ENCODE measurements at regions not wholly inside any gene's neighbourhood (a gene's known extent, or its start where the extent isn't known, plus 50 kb on each side); places are given as distances from the start of the nearest gene placed in this dataset.

DNA sequence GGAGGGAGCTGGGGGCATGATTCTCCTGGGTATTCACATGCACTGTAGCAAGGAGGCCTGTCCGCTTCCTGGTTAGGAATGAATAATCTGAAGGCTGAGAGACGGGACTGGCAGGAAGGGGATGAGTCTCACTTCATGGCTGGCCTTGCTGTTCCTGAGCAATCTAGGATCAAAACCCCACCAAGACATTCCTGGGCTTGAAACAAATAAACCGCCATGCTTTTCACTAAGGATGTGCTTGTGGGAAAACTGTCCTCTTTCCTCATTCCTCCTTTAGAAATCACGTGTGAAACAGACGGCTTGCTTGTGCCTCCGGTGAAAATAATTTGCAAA is 132.8 kb downstream of the MACROH2A1 start (continued):
- TF ChIP-seq NRF1 (IDR thresholded peaks at IDR 0.05; ENCODE audit: low read depth, low read length) = no peak
- no peak for TF ChIP-seq USF1 (IDR thresholded peaks at IDR 0.05; ENCODE audit: borderline replicate concordance, low read depth)
- TF ChIP-seq RXRA (IDR thresholded peaks at IDR 0.05; ENCODE audit: borderline replicate concordance, low read depth) = no peak
- no peak for TF ChIP-seq SIN3A (IDR thresholded peaks at IDR 0.05; ENCODE audit: borderline replicate concordance, low read depth, low read length)

- Histone ChIP-seq H3F3A (replicated peaks; ENCODE audit: insufficient read depth) (no peaks in the 10 kb centered on the region), H2AFZ (ENCODE audit: low read depth) (no peak overlapping the region; the same call in 1 of the 2 replicates), H3K79me2 (ENCODE audit: insufficient read depth) (no peaks in the 10 kb centered on the region), H3K4me2 (no peak overlapping the region), H3K9ac (no peak overlapping the region), H3K4me3 (ENCODE audit: low read depth in 2 of 2, low read length in 1 of 2) (no peak overlapping the region), H3K36me3 (replicated peaks in 1 of 2; ENCODE audit: control insufficient read depth in 1 of 2, insufficient read depth in 2 of 2, low read length in 1 of 2) (no peaks in the 10 kb centered on the region), H3K27ac (ENCODE audit: low read depth in 2 of 2, low read length in 1 of 2) (no peak overlapping the region), H3K9me2 (no peaks in the 10 kb centered on the region), H4K20me1 (ENCODE audit: insufficient read depth) (no peaks in the 10 kb centered on the region), H3K4me1 (ENCODE audit: control insufficient read depth in 1 of 2, insufficient read depth in 2 of 2, low read depth in 1 of 2, low read length in 1 of 2) (peaks cover 2 to 29% of the 10 kb centered on the region in 2 experiments; a peak in 3 of 4 replicates), H3K27me3 (ENCODE audit: insufficient read depth) (no peaks in the 10 kb centered on the region), H3K9me3 (0 out of 2 replicates have a peak, but pooled peaks cover 4% of the 10 kb centered on the region)
- POLR2A ChIA-PET = no interaction called here
- no peak for DNase-seq
- WGBS (ENCODE audit: low lambda C conversion rate) = 96% methylated on average over 11 of the region's 13 CpGs
- CTCF ChIA-PET = interaction anchor here (0.6 kb wide), 1 partner anchor 57 kb away, joined by 3 read pairs; no protein-coding TSS in a partner anchor
- TF ChIP-seq CHD2 (IDR thresholded peaks at IDR 0.05; ENCODE audit: low read length, partially characterized antibody) = no peak
- TF ChIP-seq RCOR1 (IDR thresholded peaks at IDR 0.05; ENCODE audit: low read length) = no peak
- TF ChIP-seq RXRA (IDR thresholded peaks at IDR 0.05; ENCODE audit: borderline replicate concordance, low read depth) = no peak
- no peak for TF ChIP-seq JUND (IDR thresholded peaks at IDR 0.05)
- TF ChIP-seq, protein P1, sequence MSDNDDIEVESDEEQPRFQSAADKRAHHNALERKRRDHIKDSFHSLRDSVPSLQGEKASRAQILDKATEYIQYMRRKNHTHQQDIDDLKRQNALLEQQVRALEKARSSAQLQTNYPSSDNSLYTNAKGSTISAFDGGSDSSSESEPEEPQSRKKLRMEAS (IDR thresholded peaks at IDR 0.05; ENCODE audit: low read depth) = no peak
- no peak for TF ChIP-seq FOXJ3 (CRISPR knock-in tag; IDR thresholded peaks at IDR 0.05)
- TF ChIP-seq, protein P2, sequence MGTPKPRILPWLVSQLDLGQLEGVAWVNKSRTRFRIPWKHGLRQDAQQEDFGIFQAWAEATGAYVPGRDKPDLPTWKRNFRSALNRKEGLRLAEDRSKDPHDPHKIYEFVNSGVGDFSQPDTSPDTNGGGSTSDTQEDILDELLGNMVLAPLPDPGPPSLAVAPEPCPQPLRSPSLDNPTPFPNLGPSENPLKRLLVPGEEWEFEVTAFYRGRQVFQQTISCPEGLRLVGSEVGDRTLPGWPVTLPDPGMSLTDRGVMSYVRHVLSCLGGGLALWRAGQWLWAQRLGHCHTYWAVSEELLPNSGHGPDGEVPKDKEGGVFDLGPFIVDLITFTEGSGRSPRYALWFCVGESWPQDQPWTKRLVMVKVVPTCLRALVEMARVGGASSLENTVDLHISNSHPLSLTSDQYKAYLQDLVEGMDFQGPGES (IDR thresholded peaks at IDR 0.05; ENCODE audit: low read depth, low read length) = no peak
- no peak for TF ChIP-seq GATA2 (CRISPR knock-in tag; IDR thresholded peaks at IDR 0.05)
- no peak for TF ChIP-seq POLR2AphosphoS5 (IDR thresholded peaks at IDR 0.05; ENCODE audit: low read depth, low read length)
- no peak for TF ChIP-seq TCF12 (IDR thresholded peaks at IDR 0.05)
- TF ChIP-seq TEAD4 (IDR thresholded peaks at IDR 0.05; ENCODE audit: borderline replicate concordance, insufficient read depth) = no peak
- TF ChIP-seq FOSL2 (IDR thresholded peaks at IDR 0.05; ENCODE audit: borderline replicate concordance, low read depth) = no peak
These were observed 133.3 kb downstream of the MACROH2A1 start for GRCh38 chr5:135265497-135266302.
